ENCODE measurements at regions not wholly inside any gene's neighbourhood (a gene's known extent, or its start where the extent isn't known, plus 50 kb on each side); places are given as distances from the start of the nearest gene placed in this dataset.

- DNase-seq, result no peak
- Histone ChIP-seq H3K27ac (ENCODE audit: insufficient read depth, low read length, poor library complexity, severe bottlenecking) (no peak overlapping the region), H3K27me3 (replicated peaks; ENCODE audit: control insufficient read depth, insufficient read depth, low read length, poor library complexity, severe bottlenecking) (no peaks in the 10 kb centered on the region), H3K4me1 (ENCODE audit: control insufficient read depth, insufficient read depth, low read length, poor library complexity, severe bottlenecking) (no peaks in the 10 kb centered on the region), H3K9me3 (ENCODE audit: control insufficient read depth, low read length) (no peaks in the 10 kb centered on the region), H3K36me3 (ENCODE audit: control insufficient read depth, insufficient read depth, low read length) (no peaks in the 10 kb centered on the region), H3K4me3 (ENCODE audit: insufficient read depth, low read depth, low read length, poor library complexity, severe bottlenecking) (no peak overlapping the region)
Measured at GRCh38 chr13:109587689-109588088, 198.7 kb downstream of the IRS2 start.

- Histone ChIP-seq H3K4me1 (ENCODE audit: control insufficient read depth, insufficient read depth, low read length, poor library complexity, severe bottlenecking) (no peaks in the 10 kb centered on the region), H3K27ac (ENCODE audit: insufficient read depth, low read length, poor library complexity, severe bottlenecking) (no peak overlapping the region), H3K36me3 (ENCODE audit: control insufficient read depth, insufficient read depth, low read length) (no peaks in the 10 kb centered on the region), H3K9me3 (ENCODE audit: control insufficient read depth, low read length) (no peaks in the 10 kb centered on the region), H3K4me3 (ENCODE audit: insufficient read depth, low read depth, low read length, poor library complexity, severe bottlenecking) (no peak overlapping the region), H3K27me3 (replicated peaks; ENCODE audit: control insufficient read depth, insufficient read depth, low read length, poor library complexity, severe bottlenecking) (no peaks in the 10 kb centered on the region)
- no peak for DNase-seq
Measured at GRCh38 chr13:109586509-109587346, 199.7 kb downstream of the IRS2 start.

- Histone ChIP-seq H3K4me1 (ENCODE audit: control insufficient read depth, insufficient read depth, low read length, poor library complexity, severe bottlenecking) (no peaks in the 10 kb centered on the region), H3K4me3 (ENCODE audit: insufficient read depth, low read depth, low read length, poor library complexity, severe bottlenecking) (no peak overlapping the region), H3K27me3 (replicated peaks; ENCODE audit: control insufficient read depth, insufficient read depth, low read length, poor library complexity, severe bottlenecking) (no peaks in the 10 kb centered on the region), H3K9me3 (ENCODE audit: control insufficient read depth, low read length) (no peaks in the 10 kb centered on the region), H3K27ac (ENCODE audit: insufficient read depth, low read length, poor library complexity, severe bottlenecking) (no peak overlapping the region), H3K36me3 (ENCODE audit: control insufficient read depth, insufficient read depth, low read length) (no peaks in the 10 kb centered on the region)
- DNase-seq, result no peak
Measured at GRCh38 chr13:109584844-109585361, 201.5 kb downstream of the IRS2 start.

GRCh38 chr13:109577191-109577700, 209.1 kb downstream of the IRS2 start:
- Histone ChIP-seq H3K27ac (ENCODE audit: insufficient read depth, low read length, poor library complexity, severe bottlenecking) (no peak overlapping the region), H3K36me3 (ENCODE audit: control insufficient read depth, insufficient read depth, low read length) (no peaks in the 10 kb centered on the region), H3K9me3 (ENCODE audit: control insufficient read depth, low read length) (no peaks in the 10 kb centered on the region), H3K27me3 (replicated peaks; ENCODE audit: control insufficient read depth, insufficient read depth, low read length, poor library complexity, severe bottlenecking) (no peaks in the 10 kb centered on the region), H3K4me3 (ENCODE audit: insufficient read depth, low read depth, low read length, poor library complexity, severe bottlenecking) (no peak overlapping the region), H3K4me1 (ENCODE audit: control insufficient read depth, insufficient read depth, low read length, poor library complexity, severe bottlenecking) (no peaks in the 10 kb centered on the region)
- no peak for DNase-seq

- DNase-seq, result no peak
- Histone ChIP-seq H3K9me3 (ENCODE audit: control insufficient read depth, low read length) (no peaks in the 10 kb centered on the region), H3K4me1 (ENCODE audit: control insufficient read depth, insufficient read depth, low read length, poor library complexity, severe bottlenecking) (no peaks in the 10 kb centered on the region), H3K36me3 (ENCODE audit: control insufficient read depth, insufficient read depth, low read length) (no peaks in the 10 kb centered on the region), H3K4me3 (ENCODE audit: insufficient read depth, low read depth, low read length, poor library complexity, severe bottlenecking) (no peak overlapping the region), H3K27me3 (replicated peaks; ENCODE audit: control insufficient read depth, insufficient read depth, low read length, poor library complexity, severe bottlenecking) (no peaks in the 10 kb centered on the region), H3K27ac (ENCODE audit: insufficient read depth, low read length, poor library complexity, severe bottlenecking) (no peak overlapping the region)
Measured at GRCh38 chr13:109576331-109576813, 210.0 kb downstream of the IRS2 start.

- no peaks in the 10 kb centered on the region for H3K27me3 ChIP-seq (replicated peaks; ENCODE audit: control insufficient read depth, insufficient read depth, low read length, poor library complexity, severe bottlenecking)
- no peak overlapping the region for H3K27ac ChIP-seq (ENCODE audit: insufficient read depth, low read length, poor library complexity, severe bottlenecking)
- no peak for DNase-seq
- no peak overlapping the region for H3K4me3 ChIP-seq (ENCODE audit: insufficient read depth, low read depth, low read length, poor library complexity, severe bottlenecking)
- H3K9me3 ChIP-seq (ENCODE audit: control insufficient read depth, low read length), result no peaks in the 10 kb centered on the region
- peaks cover 2% of the 10 kb centered on the region for H3K4me1 ChIP-seq (ENCODE audit: control insufficient read depth, insufficient read depth, low read length, poor library complexity, severe bottlenecking)
- no peaks in the 10 kb centered on the region for H3K36me3 ChIP-seq (ENCODE audit: control insufficient read depth, insufficient read depth, low read length)
Measured at GRCh38 chr13:109575821-109576220, 210.6 kb downstream of the IRS2 start.

- DNase-seq, result no peak
- no peaks in the 10 kb centered on the region for H3K9me3 ChIP-seq (ENCODE audit: control insufficient read depth, low read length)
- H3K4me1 ChIP-seq (ENCODE audit: control insufficient read depth, insufficient read depth, low read length, poor library complexity, severe bottlenecking), result peaks cover 13% of the 10 kb centered on the region
- H3K36me3 ChIP-seq (ENCODE audit: control insufficient read depth, insufficient read depth, low read length), result no peaks in the 10 kb centered on the region
- no peaks in the 10 kb centered on the region for H3K27me3 ChIP-seq (replicated peaks; ENCODE audit: control insufficient read depth, insufficient read depth, low read length, poor library complexity, severe bottlenecking)
- no peak overlapping the region for H3K4me3 ChIP-seq (ENCODE audit: insufficient read depth, low read depth, low read length, poor library complexity, severe bottlenecking)
- H3K27ac ChIP-seq (ENCODE audit: insufficient read depth, low read length, poor library complexity, severe bottlenecking), result no peak overlapping the region
Measured at GRCh38 chr13:109572389-109572788, 214.0 kb downstream of the IRS2 start.

- no peaks in the 10 kb centered on the region for H3K9me3 ChIP-seq (ENCODE audit: control insufficient read depth, low read length)
- DNase-seq, result peak in 1 of 3 donors; percentile 11
- H3K4me1 ChIP-seq (ENCODE audit: control insufficient read depth, insufficient read depth, low read length, poor library complexity, severe bottlenecking), result peaks cover 13% of the 10 kb centered on the region
- H3K27me3 ChIP-seq (replicated peaks; ENCODE audit: control insufficient read depth, insufficient read depth, low read length, poor library complexity, severe bottlenecking), result no peaks in the 10 kb centered on the region
- H3K4me3 ChIP-seq (ENCODE audit: insufficient read depth, low read depth, low read length, poor library complexity, severe bottlenecking), result peak overlapping the region; percentile 4
- no peaks in the 10 kb centered on the region for H3K36me3 ChIP-seq (ENCODE audit: control insufficient read depth, insufficient read depth, low read length)
- no peak overlapping the region for H3K27ac ChIP-seq (ENCODE audit: insufficient read depth, low read length, poor library complexity, severe bottlenecking)
Measured at GRCh38 chr13:109569958-109570711, 216.2 kb downstream of the IRS2 start.

GRCh38 chr13:109568339-109568818, 218.0 kb downstream of the IRS2 start:
- peaks cover 13% of the 10 kb centered on the region for H3K4me1 ChIP-seq (ENCODE audit: control insufficient read depth, insufficient read depth, low read length, poor library complexity, severe bottlenecking)
- H3K36me3 ChIP-seq (ENCODE audit: control insufficient read depth, insufficient read depth, low read length), result no peaks in the 10 kb centered on the region
- no peak overlapping the region for H3K27ac ChIP-seq (ENCODE audit: insufficient read depth, low read length, poor library complexity, severe bottlenecking)
- no peak for DNase-seq
- H3K9me3 ChIP-seq (ENCODE audit: control insufficient read depth, low read length), result no peaks in the 10 kb centered on the region
- no peaks in the 10 kb centered on the region for H3K27me3 ChIP-seq (replicated peaks; ENCODE audit: control insufficient read depth, insufficient read depth, low read length, poor library complexity, severe bottlenecking)
- H3K4me3 ChIP-seq (ENCODE audit: insufficient read depth, low read depth, low read length, poor library complexity, severe bottlenecking), result no peak overlapping the region

All from effector memory CD4-positive, alpha-beta T cell (primary cell).